GM20000 (cell line): ENCODE measurements at regions not wholly inside any gene's neighbourhood (a gene's known extent, or its start where the extent isn't known, plus 50 kb on each side); places are given as distances from the start of the nearest gene placed in this dataset.

Experiments
- DNase-seq: peaks from one replicate; pipeline ENCODE4 v3.0.0; 2012; ENCODE audit warnings: low spot score
- TF ChIP-seq, protein P1 (sequence below): IDR thresholded peaks from 2 replicates; pipeline ENCODE4 v1.5.1; 2012; ENCODE audit warnings: mild to moderate bottlenecking, control low read depth; ENCODE audit errors: extremely low read depth, missing control alignments

DNA sequence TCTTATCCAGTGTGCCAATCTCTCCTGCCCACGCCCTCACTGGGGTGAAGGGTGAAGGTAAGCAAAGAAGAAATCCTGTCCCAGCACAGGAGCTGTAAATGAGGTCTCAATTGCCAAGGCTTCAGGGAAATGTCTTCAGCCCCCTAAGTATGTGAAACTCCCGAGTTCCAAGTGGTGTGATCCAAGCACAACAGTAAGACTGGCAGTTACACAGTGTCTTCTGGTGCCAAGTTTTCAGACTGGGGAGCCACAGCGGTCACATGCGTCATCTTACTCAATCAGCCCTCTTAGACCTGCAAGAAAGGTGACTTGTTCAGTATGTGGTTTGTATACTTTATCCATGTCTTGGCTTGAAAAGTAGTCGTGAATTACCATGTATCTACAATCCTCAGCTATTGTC lies 55.0 kb upstream of the SPRED2 start:
- TF ChIP-seq, protein P1, sequence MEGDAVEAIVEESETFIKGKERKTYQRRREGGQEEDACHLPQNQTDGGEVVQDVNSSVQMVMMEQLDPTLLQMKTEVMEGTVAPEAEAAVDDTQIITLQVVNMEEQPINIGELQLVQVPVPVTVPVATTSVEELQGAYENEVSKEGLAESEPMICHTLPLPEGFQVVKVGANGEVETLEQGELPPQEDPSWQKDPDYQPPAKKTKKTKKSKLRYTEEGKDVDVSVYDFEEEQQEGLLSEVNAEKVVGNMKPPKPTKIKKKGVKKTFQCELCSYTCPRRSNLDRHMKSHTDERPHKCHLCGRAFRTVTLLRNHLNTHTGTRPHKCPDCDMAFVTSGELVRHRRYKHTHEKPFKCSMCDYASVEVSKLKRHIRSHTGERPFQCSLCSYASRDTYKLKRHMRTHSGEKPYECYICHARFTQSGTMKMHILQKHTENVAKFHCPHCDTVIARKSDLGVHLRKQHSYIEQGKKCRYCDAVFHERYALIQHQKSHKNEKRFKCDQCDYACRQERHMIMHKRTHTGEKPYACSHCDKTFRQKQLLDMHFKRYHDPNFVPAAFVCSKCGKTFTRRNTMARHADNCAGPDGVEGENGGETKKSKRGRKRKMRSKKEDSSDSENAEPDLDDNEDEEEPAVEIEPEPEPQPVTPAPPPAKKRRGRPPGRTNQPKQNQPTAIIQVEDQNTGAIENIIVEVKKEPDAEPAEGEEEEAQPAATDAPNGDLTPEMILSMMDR, result no peak
- DNase-seq, result no peak

- TF ChIP-seq, protein P1, result no peak
Observed at GRCh38 chr2:65486802-65487201, 54.4 kb upstream of the SPRED2 start.

DNA sequence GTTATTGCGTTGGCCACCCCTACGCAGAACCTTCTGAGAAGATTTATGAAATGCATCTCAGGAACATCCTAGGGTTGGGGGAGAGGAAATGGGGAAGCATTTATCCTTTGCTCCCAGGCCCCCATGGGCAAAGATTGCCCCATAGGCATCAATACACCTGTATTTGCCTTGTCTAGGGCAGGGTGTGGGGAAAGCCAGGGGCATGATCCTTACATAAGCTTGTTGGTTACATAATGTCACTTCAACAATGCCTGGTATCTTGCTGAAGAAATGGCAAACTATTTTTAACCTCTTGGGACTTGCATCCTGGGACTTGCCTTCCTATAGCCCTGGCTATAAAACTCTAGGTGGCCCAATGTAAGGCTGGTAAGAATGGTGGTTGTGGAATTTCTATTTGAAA lies 53.9 kb upstream of the SPRED2 start:
- no peak for DNase-seq
- TF ChIP-seq, protein P1, result no peak

More at GRCh38 chr2:65486802-65487201, 54.4 kb upstream of the SPRED2 start:
- DNase-seq, result no peak

DNA sequence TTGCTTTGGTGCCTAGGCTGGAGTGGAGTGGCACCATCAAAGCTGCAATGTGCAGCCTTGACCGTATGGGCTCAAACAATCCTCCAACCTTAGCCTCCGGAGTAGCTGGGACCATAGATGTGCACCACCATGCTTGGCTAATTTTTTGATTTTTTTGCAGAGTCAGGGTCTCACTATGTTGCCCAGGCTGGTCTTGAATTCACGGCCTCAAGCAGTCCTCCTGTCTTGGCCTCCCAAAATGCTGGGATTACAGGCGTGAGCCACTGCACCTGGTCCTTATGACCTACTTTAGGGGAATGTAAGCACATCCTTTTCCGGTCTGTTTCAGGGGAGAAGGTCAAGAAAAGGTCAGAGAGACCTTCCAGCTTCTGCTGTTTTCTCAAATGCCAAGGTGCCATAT lies 53.4 kb upstream of the SPRED2 start:
- TF ChIP-seq, protein P1, result no peak
- no peak for DNase-seq

DNA sequence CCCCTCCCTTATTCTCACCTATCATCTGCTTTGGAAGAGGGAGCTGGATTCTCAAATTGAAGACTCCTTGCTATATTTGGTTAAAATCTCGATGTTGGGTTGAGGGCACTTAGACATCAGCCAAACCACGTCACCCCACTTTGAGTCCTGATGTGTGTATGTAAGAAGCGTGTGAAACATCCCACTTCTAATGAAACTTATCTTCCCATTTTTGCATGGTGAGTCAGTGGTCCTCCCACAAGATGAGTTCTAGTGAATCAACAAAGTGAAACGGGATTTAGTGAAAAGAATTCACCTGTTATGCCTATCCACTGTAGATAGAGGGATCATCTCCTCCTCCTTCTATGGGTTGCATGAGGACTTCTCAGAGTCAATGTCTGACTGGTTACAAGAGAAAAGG lies 51.4 kb upstream of the SPRED2 start:
- TF ChIP-seq, protein P1, result no peak
- no peak for DNase-seq

DNA sequence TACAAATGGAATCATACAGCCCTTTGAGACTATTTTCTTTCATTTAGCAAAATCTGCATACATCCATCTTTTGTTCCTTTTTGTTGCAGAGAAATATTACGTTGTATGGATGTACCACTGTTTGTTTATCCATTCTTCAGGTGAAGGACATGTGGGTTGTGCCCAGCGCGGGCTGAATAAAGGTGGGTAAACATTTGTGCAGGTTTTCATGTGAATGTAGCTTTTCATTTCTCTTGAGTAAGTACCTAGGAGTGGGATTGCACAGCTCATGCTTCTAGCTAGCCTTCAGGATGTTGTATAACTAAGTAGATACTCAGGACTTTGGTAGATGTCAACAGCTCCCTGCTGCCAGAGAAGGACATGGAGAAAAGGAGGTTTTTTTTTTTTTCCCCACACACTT lies 50.6 kb upstream of the SPRED2 start:
- TF ChIP-seq, protein P1, result no peak
- DNase-seq, result no peak
